ENCODE measurements at regions not wholly inside any gene's neighbourhood (a gene's known extent, or its start where the extent isn't known, plus 50 kb on each side); places are given as distances from the start of the nearest gene placed in this dataset.
A peak's percentile ranks its signal among the peaks of the same experiment; 100 is the strongest.

- no peak for DNase-seq (ENCODE audit: low read depth in 1 of 2, low spot score in 1 of 2)
- no peak for TF ChIP-seq JUND (IDR thresholded peaks at IDR 0.05; ENCODE audit: low read depth)
- in situ Hi-C loops (cut with HindIII; ENCODE audit: low pct_unique_long_range_greater_than_20kb, low sequenced_read_pairs) = no loop called here
These were observed 99.0 kb upstream of the TNFAIP3 start for GRCh38 chr6:137767911-137768690.

GRCh38 chr6:137768935-137769334 is 98.1 kb upstream of the TNFAIP3 start:
- TF ChIP-seq JUND (IDR thresholded peaks at IDR 0.05; ENCODE audit: low read depth) = no peak
- no peak for DNase-seq (ENCODE audit: low read depth in 1 of 2, low spot score in 1 of 2)
- in situ Hi-C loops (cut with HindIII; ENCODE audit: low pct_unique_long_range_greater_than_20kb, low sequenced_read_pairs) = no loop called here

- no peak for TF ChIP-seq JUND (IDR thresholded peaks at IDR 0.05; ENCODE audit: low read depth)
- in situ Hi-C loops (cut with HindIII; ENCODE audit: low pct_unique_long_range_greater_than_20kb, low sequenced_read_pairs) = no loop called here
- DNase-seq (ENCODE audit: low read depth in 1 of 2, low spot score in 1 of 2) = no peak
These were observed 97.2 kb upstream of the TNFAIP3 start for GRCh38 chr6:137769797-137770362.

GRCh38 chr6:137772541-137773250 is 94.4 kb upstream of the TNFAIP3 start:
- no peak for DNase-seq (ENCODE audit: low read depth in 1 of 2, low spot score in 1 of 2)
- in situ Hi-C loops (cut with HindIII; ENCODE audit: low pct_unique_long_range_greater_than_20kb, low sequenced_read_pairs) = no loop called here
- no peak for TF ChIP-seq JUND (IDR thresholded peaks at IDR 0.05; ENCODE audit: low read depth)

- in situ Hi-C loops (cut with HindIII; ENCODE audit: low pct_unique_long_range_greater_than_20kb, low sequenced_read_pairs) = no loop called here
- TF ChIP-seq JUND (IDR thresholded peaks at IDR 0.05; ENCODE audit: low read depth) = no peak
- DNase-seq (ENCODE audit: low read depth in 1 of 2, low spot score in 1 of 2) = no peak
These were observed 91.8 kb upstream of the TNFAIP3 start for GRCh38 chr6:137775227-137775626.

- in situ Hi-C loops (cut with HindIII; ENCODE audit: low pct_unique_long_range_greater_than_20kb, low sequenced_read_pairs) = no loop called here
- no peak for TF ChIP-seq JUND (IDR thresholded peaks at IDR 0.05; ENCODE audit: low read depth)
- peak in 1 of 2 experiments; percentile 3 for DNase-seq (ENCODE audit: low read depth in 1 of 2, low spot score in 1 of 2)
These were observed 91.3 kb upstream of the TNFAIP3 start for GRCh38 chr6:137775720-137776119.

GRCh38 chr6:137776256-137776655 is 90.8 kb upstream of the TNFAIP3 start:
- no peak for TF ChIP-seq JUND (IDR thresholded peaks at IDR 0.05; ENCODE audit: low read depth)
- in situ Hi-C loops (cut with HindIII; ENCODE audit: low pct_unique_long_range_greater_than_20kb, low sequenced_read_pairs) = no loop called here
- no peak for DNase-seq (ENCODE audit: low read depth in 1 of 2, low spot score in 1 of 2)

- no peak for TF ChIP-seq JUND (IDR thresholded peaks at IDR 0.05; ENCODE audit: low read depth)
- in situ Hi-C loops (cut with HindIII; ENCODE audit: low pct_unique_long_range_greater_than_20kb, low sequenced_read_pairs) = no loop called here
- peak in 1 of 2 experiments; percentile 44 for DNase-seq (ENCODE audit: low read depth in 1 of 2, low spot score in 1 of 2)
These were observed 90.0 kb upstream of the TNFAIP3 start for GRCh38 chr6:137776786-137777686.

- no peak for TF ChIP-seq JUND (IDR thresholded peaks at IDR 0.05; ENCODE audit: low read depth)
- in situ Hi-C loops (cut with HindIII; ENCODE audit: low pct_unique_long_range_greater_than_20kb, low sequenced_read_pairs) = no loop called here
- no peak for DNase-seq (ENCODE audit: low read depth in 1 of 2, low spot score in 1 of 2)
These were observed 89.4 kb upstream of the TNFAIP3 start for GRCh38 chr6:137777687-137778075.

GRCh38 chr6:137779982-137780381 is 87.1 kb upstream of the TNFAIP3 start:
- TF ChIP-seq JUND (IDR thresholded peaks at IDR 0.05; ENCODE audit: low read depth) = no peak
- in situ Hi-C loops (cut with HindIII; ENCODE audit: low pct_unique_long_range_greater_than_20kb, low sequenced_read_pairs) = no loop called here
- no peak for DNase-seq (ENCODE audit: low read depth in 1 of 2, low spot score in 1 of 2)

- in situ Hi-C loops (cut with HindIII; ENCODE audit: low pct_unique_long_range_greater_than_20kb, low sequenced_read_pairs) = no loop called here
- DNase-seq (ENCODE audit: low read depth in 1 of 2, low spot score in 1 of 2) = no peak
- no peak for TF ChIP-seq JUND (IDR thresholded peaks at IDR 0.05; ENCODE audit: low read depth)
These were observed 86.5 kb upstream of the TNFAIP3 start for GRCh38 chr6:137780447-137781034.

GRCh38 chr6:137781639-137782038 is 85.4 kb upstream of the TNFAIP3 start:
- DNase-seq (ENCODE audit: low read depth in 1 of 2, low spot score in 1 of 2) = no peak
- no peak for TF ChIP-seq JUND (IDR thresholded peaks at IDR 0.05; ENCODE audit: low read depth)
- in situ Hi-C loops (cut with HindIII; ENCODE audit: low pct_unique_long_range_greater_than_20kb, low sequenced_read_pairs) = no loop called here

All from T47D (cell line).